SU-DHL-6 (cell line): ENCODE measurements at regions not wholly inside any gene's neighbourhood (a gene's known extent, or its start where the extent isn't known, plus 50 kb on each side); places are given as distances from the start of the nearest gene placed in this dataset.

ENCODE experiments used
- EZH2phosphoT487 ChIP-seq: fragments of 200-600 bp; sonication (generic), shearing (Covaris generic); conservative IDR thresholded peaks from 2 replicates; pipeline ENCODE4 v1.6.1; 2018; ENCODE audit warnings: mild to moderate bottlenecking, antibody characterized with exemption, low read length, moderate library complexity, mixed read lengths
- TF ChIP-seq, protein P1 (sequence below): fragments of 200-600 bp; sonication (generic); IDR thresholded peaks from one replicate; pipeline ENCODE4 v1.5.1; 2017; ENCODE audit warnings: antibody characterized with exemption, mild to moderate bottlenecking, low read length, moderate library complexity; ENCODE audit not compliant: insufficient read depth, poor library complexity, severe bottlenecking

DNA sequence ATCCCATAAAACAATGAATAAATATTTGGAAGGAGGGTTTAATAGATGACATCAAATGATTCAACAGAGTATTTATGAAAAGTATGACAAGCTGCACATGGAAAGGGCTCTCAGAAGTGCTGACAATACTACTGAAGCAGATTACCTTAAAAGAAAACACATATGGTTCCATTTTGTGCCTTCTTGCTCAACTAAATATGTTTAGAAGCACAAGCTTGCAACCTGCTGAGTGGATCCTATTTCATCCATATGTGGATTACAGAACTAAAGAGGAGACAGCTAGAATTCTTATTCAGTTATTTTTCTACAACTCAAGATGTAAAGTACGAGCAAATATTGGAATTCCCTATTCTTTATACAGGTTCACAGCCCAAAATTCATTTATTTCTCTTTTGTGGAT lies 340.6 kb downstream of the TFEC start:
- TF ChIP-seq, protein P1, sequence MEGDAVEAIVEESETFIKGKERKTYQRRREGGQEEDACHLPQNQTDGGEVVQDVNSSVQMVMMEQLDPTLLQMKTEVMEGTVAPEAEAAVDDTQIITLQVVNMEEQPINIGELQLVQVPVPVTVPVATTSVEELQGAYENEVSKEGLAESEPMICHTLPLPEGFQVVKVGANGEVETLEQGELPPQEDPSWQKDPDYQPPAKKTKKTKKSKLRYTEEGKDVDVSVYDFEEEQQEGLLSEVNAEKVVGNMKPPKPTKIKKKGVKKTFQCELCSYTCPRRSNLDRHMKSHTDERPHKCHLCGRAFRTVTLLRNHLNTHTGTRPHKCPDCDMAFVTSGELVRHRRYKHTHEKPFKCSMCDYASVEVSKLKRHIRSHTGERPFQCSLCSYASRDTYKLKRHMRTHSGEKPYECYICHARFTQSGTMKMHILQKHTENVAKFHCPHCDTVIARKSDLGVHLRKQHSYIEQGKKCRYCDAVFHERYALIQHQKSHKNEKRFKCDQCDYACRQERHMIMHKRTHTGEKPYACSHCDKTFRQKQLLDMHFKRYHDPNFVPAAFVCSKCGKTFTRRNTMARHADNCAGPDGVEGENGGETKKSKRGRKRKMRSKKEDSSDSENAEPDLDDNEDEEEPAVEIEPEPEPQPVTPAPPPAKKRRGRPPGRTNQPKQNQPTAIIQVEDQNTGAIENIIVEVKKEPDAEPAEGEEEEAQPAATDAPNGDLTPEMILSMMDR = no peak
- TF ChIP-seq EZH2phosphoT487 = no peak
